ENCODE measurements at regions not wholly inside any gene's neighbourhood (a gene's known extent, or its start where the extent isn't known, plus 50 kb on each side); places are given as distances from the start of the nearest gene placed in this dataset.
"Not testable (repeated sequence)": the region's sequence is repeated elsewhere in the genome, so short reads cannot be mapped to it uniquely, and the experiment has no call there.

DNA sequence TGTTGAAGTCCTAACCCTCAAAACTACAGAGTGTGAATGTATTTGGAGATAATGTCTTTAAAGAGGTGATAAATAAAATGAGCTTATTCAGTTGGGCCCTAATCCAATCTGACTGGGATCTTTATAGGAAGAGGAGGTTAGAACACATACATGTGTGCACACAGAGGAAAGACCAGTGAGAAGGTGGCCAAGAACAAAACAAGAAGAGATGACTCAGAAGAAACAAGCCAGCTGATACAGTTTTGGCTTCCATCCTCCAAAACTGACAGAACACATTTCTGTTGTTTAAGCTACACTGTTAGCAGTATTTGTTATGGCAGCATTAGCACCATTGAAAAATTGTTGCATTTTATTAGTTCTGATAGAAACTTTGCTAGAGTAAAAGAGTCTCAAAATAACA lies 609.3 kb upstream of the IMPG1 start:
- DNase-seq (ENCODE audit: low read depth) = no peak

DNA sequence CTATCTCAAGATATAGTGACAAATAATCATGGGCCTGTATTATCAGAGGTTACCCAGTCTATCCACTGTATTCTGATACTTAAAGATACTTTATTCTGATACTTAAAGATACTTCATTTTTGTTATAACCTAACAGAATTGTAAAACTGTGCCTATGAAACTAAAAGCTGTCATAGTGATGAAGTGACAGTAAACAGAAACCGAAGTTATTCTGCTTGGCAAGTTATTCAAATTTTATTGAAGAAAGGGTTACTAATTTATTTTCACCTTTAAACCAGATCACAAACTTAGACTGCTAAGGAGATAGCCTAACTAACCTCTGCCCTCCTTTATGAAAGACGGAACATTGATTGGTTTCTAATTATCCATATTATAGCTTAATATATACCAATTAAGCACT lies 604.6 kb upstream of the IMPG1 start:
- no peak for DNase-seq (ENCODE audit: low read depth)

DNA sequence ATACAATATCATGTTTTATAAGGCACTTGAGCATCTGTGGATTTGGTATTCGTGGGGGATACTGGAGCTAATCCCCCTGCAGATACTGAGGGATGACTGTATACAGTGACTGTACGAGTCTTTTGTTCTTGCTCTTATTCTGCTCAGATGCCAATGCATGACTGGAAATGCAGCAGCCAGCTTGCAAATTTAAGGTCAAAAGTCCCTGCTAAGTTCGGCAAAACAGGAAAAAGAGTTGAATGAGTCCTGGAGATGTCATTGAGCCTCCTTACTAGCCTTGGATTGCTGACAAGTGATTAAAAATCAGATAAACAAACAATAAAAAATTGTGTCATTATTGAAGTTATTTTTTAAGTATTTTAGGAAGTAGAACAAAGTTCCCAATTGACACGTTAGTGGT lies 599.3 kb upstream of the IMPG1 start:
- DNase-seq (ENCODE audit: low read depth) = no peak

GRCh38 chr6:76644231-76644630 lies 571.8 kb upstream of the IMPG1 start:
- DNase-seq (ENCODE audit: low read depth) = no peak

- DNase-seq (ENCODE audit: low read depth) = no peak
These were observed 567.5 kb upstream of the IMPG1 start for GRCh38 chr6:76639941-76640340.

DNA sequence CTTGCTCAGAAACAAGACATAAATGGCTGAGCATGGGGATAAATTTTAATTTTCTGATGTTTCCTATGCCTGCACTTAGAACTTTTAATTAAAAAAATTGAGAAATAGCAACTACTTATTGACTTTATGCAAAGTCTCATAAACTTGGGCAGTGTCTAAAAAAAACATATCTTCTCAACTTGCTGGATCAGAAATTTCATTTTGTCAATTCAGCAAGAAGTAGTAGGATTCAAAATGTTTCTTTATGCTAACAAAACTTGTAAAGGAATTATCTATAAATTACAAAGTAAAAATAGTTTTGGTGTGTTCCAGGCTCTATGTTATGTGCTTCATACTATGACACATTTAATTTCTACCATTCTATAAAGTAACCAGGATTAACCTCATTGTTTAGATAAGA lies 562.2 kb upstream of the IMPG1 start:
- DNase-seq (ENCODE audit: low read depth) = no peak

GRCh38 chr6:76633259-76633658 lies 560.8 kb upstream of the IMPG1 start:
- DNase-seq (ENCODE audit: low read depth) = no peak

- no peak for DNase-seq (ENCODE audit: low read depth)
These were observed 559.2 kb upstream of the IMPG1 start for GRCh38 chr6:76631622-76632021.

- DNase-seq (ENCODE audit: low read depth) = no peak
These were observed 542.9 kb upstream of the IMPG1 start for GRCh38 chr6:76615395-76615794.

- DNase-seq (ENCODE audit: low read depth) = no peak
These were observed 540.5 kb upstream of the IMPG1 start for GRCh38 chr6:76612954-76613353.

DNA sequence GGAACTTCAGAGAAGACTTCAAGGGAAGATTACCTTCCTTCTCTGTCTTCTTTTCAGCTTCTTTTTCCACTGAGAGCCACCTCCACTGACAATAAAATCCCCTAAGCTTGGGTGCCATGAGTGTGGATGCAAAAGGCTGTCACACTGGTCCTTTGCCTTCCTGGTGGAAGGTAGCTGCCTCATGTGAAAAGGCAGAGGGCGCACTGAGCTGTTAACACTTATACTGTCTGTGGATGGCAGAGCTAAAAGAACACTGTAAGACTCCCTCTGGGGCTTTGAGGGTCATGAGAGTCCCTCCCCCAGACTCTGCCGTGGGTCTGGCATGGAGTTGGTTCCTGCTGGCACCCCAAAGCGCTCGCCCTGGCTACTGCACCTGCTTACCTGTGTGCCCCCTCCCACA lies 536.7 kb upstream of the IMPG1 start:
- no peak for DNase-seq (ENCODE audit: low read depth)

DNA sequence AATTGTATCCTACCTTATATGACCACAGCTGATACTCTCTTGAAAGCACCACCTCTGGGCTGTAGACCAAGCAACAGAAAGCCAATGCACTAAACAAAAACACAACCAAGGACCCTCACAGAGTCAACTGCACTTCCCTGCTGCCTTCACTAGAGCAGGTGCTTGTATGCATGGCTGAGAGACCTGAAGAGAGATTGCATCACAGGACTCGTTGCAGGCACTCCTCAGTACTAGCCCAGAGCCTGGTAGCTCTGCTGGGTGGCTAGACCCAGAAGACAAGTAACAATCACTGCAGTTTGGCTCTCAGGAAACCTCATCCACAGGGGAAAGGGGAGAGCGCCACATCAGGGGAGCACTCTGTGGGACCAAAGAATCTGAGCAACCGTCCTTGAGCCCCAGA lies 521.6 kb upstream of the IMPG1 start:
- no peak for DNase-seq (ENCODE audit: low read depth)

GRCh38 chr6:76593668-76594067 lies 521.2 kb upstream of the IMPG1 start:
- no peak for DNase-seq (ENCODE audit: low read depth)

DNA sequence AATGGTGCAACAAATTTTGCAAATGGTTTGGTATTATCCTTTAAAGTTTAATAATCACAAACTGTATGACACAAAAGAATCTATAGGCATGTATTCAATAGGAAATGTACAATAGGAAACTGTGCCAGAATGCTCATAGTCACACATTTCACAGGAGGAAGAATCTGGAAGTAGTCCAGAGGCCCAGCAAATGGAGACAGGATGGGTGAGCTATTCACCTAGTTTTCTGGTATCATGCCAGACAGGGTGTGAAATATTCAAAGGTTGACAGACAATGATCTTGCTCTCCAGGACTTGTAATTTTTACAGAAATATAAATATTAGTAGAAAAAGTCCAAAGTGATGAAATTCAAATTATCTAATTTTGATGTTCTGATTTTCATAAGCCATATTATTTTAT lies 520.1 kb upstream of the IMPG1 start:
- DNase-seq (ENCODE audit: low read depth) = no peak

- no peak for DNase-seq (ENCODE audit: low read depth)
These were observed 514.8 kb upstream of the IMPG1 start for GRCh38 chr6:76587271-76587670.

- DNase-seq (ENCODE audit: low read depth) = no peak
These were observed 511.7 kb upstream of the IMPG1 start for GRCh38 chr6:76584121-76584520.

GRCh38 chr6:76578746-76579145 lies 506.3 kb upstream of the IMPG1 start:
- DNase-seq (ENCODE audit: low read depth) = no peak

DNA sequence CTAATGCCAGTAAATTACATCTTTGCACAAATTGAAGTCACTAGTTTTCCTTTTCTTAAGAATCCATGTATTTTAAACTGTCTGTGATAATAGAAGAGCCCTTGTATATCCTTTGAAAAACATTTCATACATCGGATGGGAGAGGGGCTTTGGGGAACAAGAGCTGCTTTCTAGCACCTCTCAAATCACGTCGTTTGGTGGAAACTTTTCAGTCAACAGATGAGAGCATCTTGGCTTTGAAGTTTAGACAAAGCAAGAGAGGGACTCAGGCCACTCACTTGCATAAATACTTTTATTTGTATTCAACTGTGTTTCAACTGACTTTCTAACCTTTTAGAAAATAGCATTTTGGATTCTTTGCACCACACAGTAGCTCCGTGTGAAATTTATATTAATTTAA lies 502.3 kb upstream of the IMPG1 start:
- no peak for DNase-seq (ENCODE audit: low read depth)

DNA sequence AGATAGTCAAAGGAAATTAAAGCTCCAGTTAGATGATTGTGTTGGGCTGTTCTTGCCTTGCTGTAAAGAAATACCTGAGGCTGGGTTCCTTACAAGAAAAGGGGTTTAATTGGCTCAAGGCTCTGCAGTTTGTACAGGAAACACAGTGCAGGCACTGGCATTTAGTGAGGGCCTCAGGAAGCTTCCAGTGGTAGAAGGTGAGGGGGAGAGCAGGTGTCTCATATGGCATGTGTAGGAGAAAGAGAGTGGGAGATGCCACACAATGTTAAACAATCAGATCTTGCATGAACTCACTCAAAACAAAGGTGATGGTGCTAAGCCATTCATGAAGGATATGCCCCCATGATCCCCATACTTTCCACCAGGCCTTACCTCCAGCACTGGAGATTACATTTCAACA lies 493.5 kb upstream of the IMPG1 start:
- no peak for DNase-seq (ENCODE audit: low read depth)

- DNase-seq (ENCODE audit: low read depth) = not testable (repeated sequence)
These were observed 489.9 kb upstream of the IMPG1 start for GRCh38 chr6:76562371-76562770.

DNA sequence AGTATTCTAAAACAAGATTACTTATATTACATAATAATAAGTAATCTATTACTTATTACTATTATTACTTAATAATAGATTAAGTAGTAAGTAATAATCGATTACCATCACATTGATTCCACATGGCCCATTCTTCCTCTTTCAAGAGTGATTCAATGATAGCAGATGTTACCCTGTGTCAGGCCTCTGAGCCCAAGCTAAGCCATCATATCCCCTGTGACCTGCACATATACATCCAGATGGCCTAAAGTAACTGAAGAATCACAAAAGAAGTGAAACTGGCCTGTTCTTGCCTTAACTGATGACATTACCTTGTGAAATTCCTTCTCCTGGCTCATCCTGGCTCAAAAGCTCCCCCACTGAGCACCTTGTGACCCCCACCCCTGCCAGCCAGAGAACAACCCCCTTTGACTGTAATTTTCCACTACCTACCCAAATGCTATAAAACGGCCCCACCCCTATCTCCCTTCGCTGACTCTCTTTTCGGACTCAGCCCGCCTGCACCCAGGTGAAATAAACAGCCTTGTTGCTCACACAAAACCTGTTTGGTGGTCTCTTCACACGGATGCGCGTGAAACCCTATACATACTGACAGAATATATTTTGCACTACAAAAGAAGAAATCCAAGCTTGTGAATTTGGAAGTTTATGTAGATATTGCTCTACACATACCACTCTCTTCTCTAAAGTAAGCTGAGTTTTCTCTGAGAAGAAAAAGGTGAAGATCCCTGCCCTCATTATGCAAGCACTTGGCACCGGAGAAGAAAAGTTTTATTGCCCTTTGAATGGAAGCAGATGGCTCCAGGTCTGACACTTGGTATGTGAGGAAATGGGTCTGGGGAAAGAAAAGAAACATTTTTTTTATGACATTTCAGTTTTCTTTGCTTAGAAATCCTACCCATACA lies 488.6 kb upstream of the IMPG1 start:
- DNase-seq (ENCODE audit: low read depth) = not testable (repeated sequence)

GRCh38 chr6:76553256-76553655 lies 480.8 kb upstream of the IMPG1 start:
- DNase-seq (ENCODE audit: low read depth) = no peak

DNA sequence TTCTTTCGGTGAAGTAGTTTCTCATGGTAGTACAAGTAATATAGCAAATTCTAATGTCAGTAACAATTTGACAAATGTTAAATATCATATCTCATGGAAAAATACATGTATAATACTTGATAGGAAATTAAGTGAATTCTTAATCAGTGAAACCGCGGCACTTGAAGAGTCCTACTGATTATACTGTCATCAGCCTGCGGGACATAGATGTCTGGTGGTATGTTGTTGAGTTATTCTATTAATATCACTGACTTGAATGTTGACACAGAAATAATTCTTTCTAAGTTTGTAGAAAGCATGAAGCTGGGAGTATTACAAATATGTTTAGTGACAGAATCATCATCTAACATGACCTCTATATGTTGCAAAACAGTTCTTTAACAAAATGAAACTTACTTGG lies 479.8 kb upstream of the IMPG1 start:
- DNase-seq (ENCODE audit: low read depth) = no peak

GRCh38 chr6:76533661-76534060 lies 461.2 kb upstream of the IMPG1 start:
- no peak for DNase-seq (ENCODE audit: low read depth)

Data from EH (cell line).